H9 (cell line): ENCODE measurements at regions not wholly inside any gene's neighbourhood (a gene's known extent, or its start where the extent isn't known, plus 50 kb on each side); places are given as distances from the start of the nearest gene placed in this dataset.
"Not testable (repeated sequence)": the region's sequence is repeated elsewhere in the genome, so short reads cannot be mapped to it uniquely, and the experiment has no call there.

Experiments used
- DNase-seq: peaks from one replicate; pipeline ENCODE4 v3.0.0-alpha.2; 2017
- H2AFZ ChIP-seq: one replicate; pipeline ENCODE4 v1.6.1; 2013; ENCODE audit warnings: mild to moderate bottlenecking, low read length, control low read depth, moderate library complexity
- H2AK5ac ChIP-seq: 2 replicates; pipeline ENCODE4 v1.6.1; 2013; ENCODE audit warnings: low read length, control low read depth, mixed read lengths; ENCODE audit not compliant: insufficient read length
- H2BK120ac ChIP-seq: one replicate; pipeline ENCODE4 v1.6.1; 2013; ENCODE audit warnings: low read depth, mild to moderate bottlenecking, low read length, control low read depth, inconsistent platforms; ENCODE audit not compliant: poor library complexity, severe bottlenecking
- H2BK12ac ChIP-seq: 2 replicates; pipeline ENCODE4 v1.6.1; 2013; ENCODE audit warnings: low read length, control low read depth, mixed read lengths, low read depth; ENCODE audit not compliant: insufficient read length
- H2BK15ac ChIP-seq: 2 replicates; pipeline ENCODE4 v1.6.1; 2013; ENCODE audit warnings: low read depth, low read length, control low read depth
- H2BK20ac ChIP-seq: one replicate; pipeline ENCODE4 v1.6.1; 2013; ENCODE audit warnings: low read depth, mild to moderate bottlenecking, low read length, control low read depth, inconsistent platforms; ENCODE audit not compliant: poor library complexity, severe bottlenecking
- H2BK5ac ChIP-seq: 2 replicates; pipeline ENCODE4 v1.6.1; 2013; ENCODE audit warnings: low read length, control low read depth, mixed read lengths; ENCODE audit not compliant: insufficient read length
- H3K14ac ChIP-seq: 2 replicates; pipeline ENCODE4 v1.6.1; 2013; ENCODE audit warnings: low read length, control low read depth; ENCODE audit not compliant: insufficient read depth
- H3K18ac ChIP-seq: 2 replicates; pipeline ENCODE4 v1.6.1; 2013; ENCODE audit warnings: low read depth, mild to moderate bottlenecking, mixed read lengths, low read length, control low read depth; ENCODE audit not compliant: insufficient read length
- H3K23ac ChIP-seq: 2 replicates; pipeline ENCODE4 v1.6.1; 2013; ENCODE audit warnings: low read length, control low read depth, mixed read lengths, low read depth; ENCODE audit not compliant: insufficient read length
- H3K23me2 ChIP-seq: 2 replicates; pipeline ENCODE4 v1.6.1; 2013; ENCODE audit warnings: low read depth, mild to moderate bottlenecking, mixed read lengths, low read length, control low read depth; ENCODE audit not compliant: insufficient read length, poor library complexity, severe bottlenecking
- H3K27ac ChIP-seq: 2 replicates; pipeline ENCODE4 v1.5.1; 2013; ENCODE audit warnings: low read length, control low read depth, mixed read lengths, low read depth; ENCODE audit not compliant: insufficient read length
- H3K27me3 ChIP-seq: 2 replicates; pipeline ENCODE4 v1.6.1; 2013; ENCODE audit warnings: low read length, control low read depth, inconsistent platforms; ENCODE audit not compliant: insufficient read depth
- H3K4ac ChIP-seq: 2 replicates; pipeline ENCODE4 v1.6.1; 2013; ENCODE audit warnings: low read depth, mild to moderate bottlenecking, control low read depth, inconsistent platforms, low read length, moderate library complexity
- H3K4me1 ChIP-seq: 2 replicates; pipeline ENCODE4 v1.6.1; 2013; ENCODE audit warnings: low read length, control low read depth, inconsistent platforms; ENCODE audit not compliant: insufficient read depth
- H3K4me2 ChIP-seq: 2 replicates; pipeline ENCODE4 v1.6.1; 2013; ENCODE audit warnings: low read length, control low read depth, mixed read lengths; ENCODE audit not compliant: insufficient read length, insufficient read depth
- H3K56ac ChIP-seq: 2 replicates; pipeline ENCODE4 v1.6.1; 2013; ENCODE audit warnings: low read depth, mild to moderate bottlenecking, mixed read lengths, low read length, control low read depth; ENCODE audit not compliant: insufficient read length
- H3K79me1 ChIP-seq: 2 replicates; pipeline ENCODE4 v1.6.1; 2013; ENCODE audit warnings: low read depth, mild to moderate bottlenecking, moderate library complexity, low read length, control low read depth, inconsistent platforms; ENCODE audit not compliant: insufficient read depth, poor library complexity, severe bottlenecking
- H3K79me2 ChIP-seq: 2 replicates; pipeline ENCODE4 v1.6.1; 2013; ENCODE audit warnings: low read length, control low read depth, inconsistent platforms; ENCODE audit not compliant: insufficient read depth
- H3K9ac ChIP-seq: 2 replicates; pipeline ENCODE4 v1.6.1; 2013; ENCODE audit warnings: low read length, control low read depth, mixed read lengths; ENCODE audit not compliant: insufficient read length; ENCODE audit errors: extremely low read depth
- H3K9me3 ChIP-seq: one replicate; pipeline ENCODE4 v1.6.1; 2013; ENCODE audit warnings: low read depth, low read length, inconsistent platforms; ENCODE audit not compliant: control insufficient read depth
- H3T11ph ChIP-seq: one replicate; pipeline ENCODE4 v1.6.1; 2013; ENCODE audit warnings: mild to moderate bottlenecking, low read length, control low read depth, inconsistent platforms
- H4K20me1 ChIP-seq: one replicate; pipeline ENCODE4 v1.6.1; 2013; ENCODE audit not compliant: control insufficient read depth, insufficient read length, insufficient read depth
- H4K5ac ChIP-seq: 2 replicates; pipeline ENCODE4 v1.6.1; 2013; ENCODE audit warnings: low read depth, mild to moderate bottlenecking, mixed read lengths, low read length, control low read depth; ENCODE audit not compliant: insufficient read length
- H4K8ac ChIP-seq: replicated peaks from 2 replicates; pipeline ENCODE4 v1.6.1; 2013; ENCODE audit warnings: low read length, control low read depth, mixed read lengths, low read depth; ENCODE audit not compliant: insufficient read length
- H4K91ac ChIP-seq: 2 replicates; pipeline ENCODE4 v1.6.1; 2013; ENCODE audit warnings: low read depth, mild to moderate bottlenecking, moderate library complexity, mixed read lengths, low read length, control low read depth; ENCODE audit not compliant: insufficient read length
- H3K27ac Mint-ChIP-seq, 3 experiments: 2 replicates in 2 of 3; 3 replicates in 1 of 3; pipeline ENCODE4 v1.8.0; 2020 to 2021; ENCODE audit warnings: mixed read lengths in 3 of 3, mild to moderate bottlenecking in 1 of 3, moderate library complexity in 1 of 3
- H3K27me3 Mint-ChIP-seq: 2 replicates; pipeline ENCODE4 v1.8.0; 2021; ENCODE audit warnings: low read depth, mild to moderate bottlenecking, moderate library complexity, mixed read lengths
- H3K36me3 Mint-ChIP-seq, 3 experiments: 2 replicates in 2 of 3; 3 replicates in 1 of 3; pipeline ENCODE4 v1.8.0; 2020 to 2021; ENCODE audit warnings: low read depth in 3 of 3, mixed read lengths in 3 of 3; ENCODE audit not compliant: insufficient read depth in 1 of 3
- H3K4me1 Mint-ChIP-seq, 2 experiments: 2 replicates each; pipeline ENCODE4 v1.8.0; 2020; ENCODE audit warnings: mixed read lengths in 2 of 2
- H3K4me3 Mint-ChIP-seq, 2 experiments: 2 replicates in 1 of 2; 3 replicates in 1 of 2; pipeline ENCODE4 v1.8.0; 2020 to 2021; ENCODE audit warnings: mild to moderate bottlenecking in 2 of 2, mixed read lengths in 2 of 2, moderate library complexity in 1 of 2
- H3K9me3 Mint-ChIP-seq, 2 experiments: 2 replicates in 1 of 2; 3 replicates in 1 of 2; pipeline ENCODE4 v1.8.0; 2020; ENCODE audit warnings: mild to moderate bottlenecking in 2 of 2, mixed read lengths in 2 of 2, moderate library complexity in 1 of 2
- WGBS: extraction: QIAGEN DNeasy Blood & Tissue Kit; methylation state at CpG from one replicate; pipeline ENCODE4 v1.1.7; 2013; ENCODE audit warnings: missing lambda C conversion rate, low lambda C conversion rate, mixed read lengths; ENCODE audit not compliant: insufficient read length; ENCODE audit errors: extremely low coverage; 5-methylcytosine and 5-hydroxymethylcytosine counted together
- TF ChIP-seq, protein P1 (sequence below): fragments of 200-600 bp; sonication (generic); conservative IDR thresholded peaks from 3 replicates; pipeline ENCODE4 v1.8.0; 2021; ENCODE audit warnings: antibody characterized with exemption, mild to moderate bottlenecking

DNA sequence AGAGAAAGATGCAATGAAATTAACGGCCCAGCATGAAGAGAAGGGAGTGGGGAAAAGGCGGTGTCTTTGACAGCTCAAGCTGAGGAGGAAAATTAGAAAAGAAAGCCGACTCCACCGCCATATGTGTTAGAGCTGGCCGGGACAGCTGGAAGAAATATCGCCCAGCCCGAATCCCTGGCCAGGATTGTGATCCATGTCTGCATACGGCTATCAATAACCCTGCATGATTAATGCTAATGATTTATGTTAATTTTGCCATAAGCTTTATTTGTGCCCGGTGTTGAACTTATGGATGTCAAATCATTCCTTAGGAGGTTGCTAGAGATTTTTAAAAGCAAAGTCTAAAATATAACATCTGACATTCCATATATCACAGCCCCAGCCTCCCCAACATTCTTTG lies 263.4 kb upstream of the ZNF507 start:
- H2AFZ ChIP-seq = no peak overlapping the region
- no peak overlapping the region for H2BK5ac ChIP-seq
- no peaks in the 10 kb centered on the region for H3K23me2 ChIP-seq
- no peak overlapping the region for H3K4me2 ChIP-seq
- no peak overlapping the region for H2BK20ac ChIP-seq
- H4K5ac ChIP-seq = no peak overlapping the region
- no peak overlapping the region for H3K27ac ChIP-seq
- peaks cover 4% of the 10 kb centered on the region; the same call in 1 of the 2 replicates for H3K4me1 ChIP-seq
- H3K56ac ChIP-seq = no peak overlapping the region
- H3K9me3 Mint-ChIP-seq = peaks cover 0 to 6% of the 10 kb centered on the region in 2 experiments; a peak in 2 of 5 replicates
- no peak overlapping the region for H3K18ac ChIP-seq
- no peaks in the 10 kb centered on the region for H3K79me1 ChIP-seq
- H2AK5ac ChIP-seq = no peak overlapping the region
- no peak overlapping the region for H4K91ac ChIP-seq
- peaks cover 5 to 12% of the 10 kb centered on the region in 2 experiments for H3K4me1 Mint-ChIP-seq
- H3K27me3 ChIP-seq = no peaks in the 10 kb centered on the region
- H4K8ac ChIP-seq = no peak overlapping the region
- H3K79me2 ChIP-seq = no peaks in the 10 kb centered on the region
- no peak overlapping the region for H3K14ac ChIP-seq
- TF ChIP-seq, protein P1, sequence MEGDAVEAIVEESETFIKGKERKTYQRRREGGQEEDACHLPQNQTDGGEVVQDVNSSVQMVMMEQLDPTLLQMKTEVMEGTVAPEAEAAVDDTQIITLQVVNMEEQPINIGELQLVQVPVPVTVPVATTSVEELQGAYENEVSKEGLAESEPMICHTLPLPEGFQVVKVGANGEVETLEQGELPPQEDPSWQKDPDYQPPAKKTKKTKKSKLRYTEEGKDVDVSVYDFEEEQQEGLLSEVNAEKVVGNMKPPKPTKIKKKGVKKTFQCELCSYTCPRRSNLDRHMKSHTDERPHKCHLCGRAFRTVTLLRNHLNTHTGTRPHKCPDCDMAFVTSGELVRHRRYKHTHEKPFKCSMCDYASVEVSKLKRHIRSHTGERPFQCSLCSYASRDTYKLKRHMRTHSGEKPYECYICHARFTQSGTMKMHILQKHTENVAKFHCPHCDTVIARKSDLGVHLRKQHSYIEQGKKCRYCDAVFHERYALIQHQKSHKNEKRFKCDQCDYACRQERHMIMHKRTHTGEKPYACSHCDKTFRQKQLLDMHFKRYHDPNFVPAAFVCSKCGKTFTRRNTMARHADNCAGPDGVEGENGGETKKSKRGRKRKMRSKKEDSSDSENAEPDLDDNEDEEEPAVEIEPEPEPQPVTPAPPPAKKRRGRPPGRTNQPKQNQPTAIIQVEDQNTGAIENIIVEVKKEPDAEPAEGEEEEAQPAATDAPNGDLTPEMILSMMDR = no peak
- no peak overlapping the region for H3K27ac Mint-ChIP-seq
- no peak overlapping the region for H3K9ac ChIP-seq
- H3K27me3 Mint-ChIP-seq = peaks cover 9% of the 10 kb centered on the region
- no CpG with 5 or more reads among the region's 9 CpGs for WGBS
- no peak for DNase-seq
- no peak overlapping the region for H3K4ac ChIP-seq
- H3T11ph ChIP-seq = no peak overlapping the region
- no peak overlapping the region for H2BK12ac ChIP-seq
- no peaks in the 10 kb centered on the region for H3K9me3 ChIP-seq
- peaks cover 0 to 5% (median 0%) of the 10 kb centered on the region in 3 experiments; a peak in 3 of 7 replicates for H3K36me3 Mint-ChIP-seq
- no peak overlapping the region for H3K23ac ChIP-seq
- no peak overlapping the region for H2BK15ac ChIP-seq
- H4K20me1 ChIP-seq = no peaks in the 10 kb centered on the region
- H3K4me3 Mint-ChIP-seq = no peak overlapping the region
- no peak overlapping the region for H2BK120ac ChIP-seq

DNA sequence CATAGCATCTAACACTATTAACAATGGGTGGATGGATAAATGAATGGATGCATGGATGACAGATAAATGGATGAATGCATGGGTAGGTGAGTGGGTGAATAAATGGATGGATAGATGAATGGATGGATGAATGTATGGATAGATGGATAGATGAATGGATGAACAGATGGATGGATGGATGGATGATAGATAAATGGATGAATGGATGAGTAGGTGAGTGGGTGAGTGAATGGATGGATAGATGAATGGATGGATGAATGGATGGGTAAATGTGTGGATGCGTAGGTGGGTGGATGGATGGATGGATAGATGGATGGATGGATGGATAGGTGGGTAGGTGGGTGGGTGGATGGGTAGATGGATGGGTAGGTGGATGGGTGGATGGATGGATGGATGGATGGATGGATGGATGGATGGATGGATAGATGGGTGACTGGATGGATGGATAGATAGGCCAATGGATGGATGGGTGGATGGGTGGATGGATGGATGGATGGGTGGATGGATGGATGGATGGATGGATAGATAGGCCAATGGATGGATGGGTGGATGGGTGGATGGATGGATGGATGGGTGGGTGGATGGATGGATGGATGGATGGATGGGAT lies 260.6 kb upstream of the ZNF507 start:
- not testable (repeated sequence) for H3K4me2 ChIP-seq, H3K27me3 ChIP-seq, H3K4me3 Mint-ChIP-seq, DNase-seq, H3K56ac ChIP-seq, H4K8ac ChIP-seq, H4K5ac ChIP-seq, H3K14ac ChIP-seq, H3K36me3 Mint-ChIP-seq, H3K4ac ChIP-seq, H2BK120ac ChIP-seq, H4K20me1 ChIP-seq, H2AFZ ChIP-seq, H3K27ac ChIP-seq, H4K91ac ChIP-seq, H3K27me3 Mint-ChIP-seq, H3K23me2 ChIP-seq, H2BK5ac ChIP-seq, H3K27ac Mint-ChIP-seq, H2BK20ac ChIP-seq, H2AK5ac ChIP-seq, H3K9ac ChIP-seq, H3K18ac ChIP-seq, H3T11ph ChIP-seq, H3K23ac ChIP-seq, H3K4me1 Mint-ChIP-seq, H3K4me1 ChIP-seq, H3K9me3 ChIP-seq, H2BK12ac ChIP-seq, H3K79me2 ChIP-seq, H3K9me3 Mint-ChIP-seq, H3K79me1 ChIP-seq, H2BK15ac ChIP-seq
- no CpG with 5 or more reads among the region's 1 CpG for WGBS
